HepG2 (cell line): ENCODE measurements at regions not wholly inside any gene's neighbourhood (a gene's known extent, or its start where the extent isn't known, plus 50 kb on each side); places are given as distances from the start of the nearest gene placed in this dataset.

Experiments used
- FOXA1 ChIP-seq, 2 experiments: fragments of 450-650 bp in 1 of 2; sonication (generic) in 1 of 2; formaldehyde crosslinking in 1 of 2; IDR thresholded peaks; 2 replicates each; pipeline versions ENCODE4 v1.4.0 to v1.6.1; 2016 to 2020; ENCODE audit warnings: missing genetic modification reagents in 1 of 2
- HES4 ChIP-seq: sonication (generic); formaldehyde crosslinking; IDR thresholded peaks from 2 replicates; pipeline ENCODE4 v1.9.0; 2021; ENCODE audit warnings: mild to moderate bottlenecking, missing genetic modification reagents, borderline replicate concordance
- KDM3A ChIP-seq: IDR thresholded peaks from 2 replicates; pipeline ENCODE4 v1.6.1; 2018; ENCODE audit warnings: low read depth, missing compliant biosample characterization
- NFAT5 ChIP-seq: sonication (generic); formaldehyde crosslinking; IDR thresholded peaks from 2 replicates; pipeline ENCODE4 v1.4.0; 2020; ENCODE audit warnings: missing genetic modification reagents
- SETDB1 ChIP-seq: sonication (generic); formaldehyde crosslinking; IDR thresholded peaks from 2 replicates; pipeline ENCODE4 v1.5.1; 2020; ENCODE audit warnings: missing genetic modification reagents, mild to moderate bottlenecking, borderline replicate concordance
- TRIM24 ChIP-seq: sonication (generic); formaldehyde crosslinking; IDR thresholded peaks from 2 replicates; pipeline ENCODE4 v1.8.0; 2022; ENCODE audit warnings: mild to moderate bottlenecking, missing genetic modification reagents
- ZNF660 ChIP-seq: sonication (generic); formaldehyde crosslinking; IDR thresholded peaks from 2 replicates; pipeline ENCODE4 v1.5.1; 2020; ENCODE audit warnings: mild to moderate bottlenecking, low read depth, missing genetic modification reagents, borderline replicate concordance
- ZSCAN31 ChIP-seq: sonication (generic); formaldehyde crosslinking; IDR thresholded peaks from 2 replicates; pipeline ENCODE4 v1.5.0; 2020; ENCODE audit warnings: low read depth, mild to moderate bottlenecking, missing genetic modification reagents
- TF ChIP-seq, protein P1 (sequence below): sonication (generic); formaldehyde crosslinking; IDR thresholded peaks from 2 replicates; pipeline ENCODE4 v1.4.0; 2020; ENCODE audit warnings: mild to moderate bottlenecking, missing genetic modification reagents

DNA sequence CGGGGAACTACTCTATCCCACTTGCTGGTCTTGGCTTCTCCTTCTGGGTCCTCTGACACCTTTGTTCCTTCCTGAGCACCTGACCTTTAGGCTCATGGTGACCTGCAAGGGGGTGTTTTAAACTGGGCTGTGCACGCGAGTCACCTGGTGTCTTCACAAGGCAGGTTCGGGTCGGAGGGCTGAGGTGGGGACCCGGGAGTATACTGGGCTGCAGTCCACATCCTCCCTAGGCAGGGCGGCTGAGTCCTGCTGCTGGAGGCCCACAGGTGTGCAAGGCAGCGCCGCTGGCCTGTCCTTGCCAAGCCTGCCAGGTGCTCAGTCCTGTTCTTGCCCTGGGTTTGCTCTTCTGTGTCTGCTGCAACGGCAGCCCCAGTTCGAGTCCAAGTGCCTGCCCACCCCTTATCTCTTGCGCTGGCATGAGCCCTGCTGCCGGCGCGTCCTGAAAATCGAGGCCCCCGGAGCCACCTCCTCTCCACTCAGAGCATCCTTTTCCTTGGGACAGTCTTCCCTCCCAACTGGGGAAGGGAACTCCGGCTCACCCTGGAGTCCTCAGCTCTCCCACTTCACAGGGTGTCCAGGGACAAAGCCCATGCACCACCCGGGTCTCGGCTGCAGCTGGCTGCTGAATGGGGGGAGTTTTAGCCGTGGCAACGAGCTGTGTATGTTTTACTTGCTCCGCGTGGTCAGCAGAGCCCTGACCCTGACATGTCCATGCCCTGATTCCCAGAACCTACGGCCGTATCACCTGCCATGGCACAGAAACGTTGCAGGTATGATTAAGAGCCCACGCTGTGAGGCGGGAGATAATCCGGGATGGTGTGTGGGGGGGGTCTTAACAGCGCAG is 193.5 kb downstream of the TEX29 start (continued):
- TF ChIP-seq NFAT5 (CRISPR knock-in tag) (no peak), SETDB1 (CRISPR knock-in tag) (no peak), HES4 (CRISPR knock-in tag) (no peak), FOXA1 (IDR thresholded peaks at IDR 0.05) (no peak), FOXA1 (CRISPR knock-in tag; IDR thresholded peaks at IDR 0.05) (no peak), TRIM24 (no peak), ZSCAN31 (CRISPR knock-in tag) (no peak), KDM3A (CRISPR knock-in tag) (no peak), ZNF660 (CRISPR knock-in tag) (no peak)
- TF ChIP-seq, protein P1, sequence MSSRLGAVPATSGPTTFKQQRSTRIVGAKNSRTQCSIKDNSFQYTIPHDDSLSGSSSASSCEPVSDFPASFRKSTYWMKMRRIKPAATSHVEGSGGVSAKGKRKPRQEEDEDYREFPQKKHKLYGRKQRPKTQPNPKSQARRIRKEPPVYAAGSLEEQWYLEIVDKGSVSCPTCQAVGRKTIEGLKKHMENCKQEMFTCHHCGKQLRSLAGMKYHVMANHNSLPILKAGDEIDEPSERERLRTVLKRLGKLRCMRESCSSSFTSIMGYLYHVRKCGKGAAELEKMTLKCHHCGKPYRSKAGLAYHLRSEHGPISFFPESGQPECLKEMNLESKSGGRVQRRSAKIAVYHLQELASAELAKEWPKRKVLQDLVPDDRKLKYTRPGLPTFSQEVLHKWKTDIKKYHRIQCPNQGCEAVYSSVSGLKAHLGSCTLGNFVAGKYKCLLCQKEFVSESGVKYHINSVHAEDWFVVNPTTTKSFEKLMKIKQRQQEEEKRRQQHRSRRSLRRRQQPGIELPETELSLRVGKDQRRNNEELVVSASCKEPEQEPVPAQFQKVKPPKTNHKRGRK (CRISPR knock-in tag), result no peak
